Common myeloid progenitor, CD34-positive (primary cell): ENCODE measurements at regions not wholly inside any gene's neighbourhood (a gene's known extent, or its start where the extent isn't known, plus 50 kb on each side); places are given as distances from the start of the nearest gene placed in this dataset.

Experiments used
- CTCF ChIA-PET: fragments of 350-600 bp; sonication (Branson Sonifier 250); formaldehyde crosslinking; loops from one replicate; lab custom pipeline; 2021; ENCODE audit warnings: antibody characterized with exemption; lab: Charles Lee
- POLR2A ChIA-PET: fragments of 350-600 bp; sonication (Branson Sonifier 250); formaldehyde crosslinking; loops from one replicate; lab custom pipeline; 2021; ENCODE audit warnings: antibody characterized with exemption; lab: Charles Lee
- DNase-seq, 3 donors: peaks; one replicate each; pipeline versions ENCODE4 v3.0.0 to v3.0.0-alpha.2; 2013
- H3K27ac ChIP-seq, 2 experiments: 1 replicate in 1 of 2; 2 replicates in 1 of 2; pipeline ENCODE4 v1.7.0; 2013; ENCODE audit warnings: inconsistent platforms in 2 of 2, low read length in 2 of 2, mild to moderate bottlenecking in 2 of 2, low read depth in 1 of 2, moderate library complexity in 1 of 2; ENCODE audit not compliant: severe bottlenecking in 2 of 2, insufficient read depth in 1 of 2, poor library complexity in 1 of 2
- H3K27me3 ChIP-seq, 5 experiments: replicated peaks in 2 of 5; 1 replicate in 3 of 5; 2 replicates in 2 of 5; pipeline versions ENCODE4 v1.6.1 to v1.7.0; 2013; ENCODE audit warnings: low read length in 4 of 5, mild to moderate bottlenecking in 2 of 5, moderate library complexity in 2 of 5, inconsistent platforms in 1 of 5; ENCODE audit not compliant: insufficient read depth in 5 of 5, control insufficient read depth in 4 of 5
- H3K36me3 ChIP-seq, 4 experiments: 1 replicate in 2 of 4; 2 replicates in 2 of 4; pipeline versions ENCODE4 v1.6.1 to v1.7.0; 2013; ENCODE audit warnings: low read length in 3 of 4, control low read depth in 1 of 4, mild to moderate bottlenecking in 1 of 4; ENCODE audit not compliant: control insufficient read depth in 4 of 4, insufficient read depth in 4 of 4
- H3K4me1 ChIP-seq, 4 experiments: 1 replicate in 3 of 4; 2 replicates in 1 of 4; pipeline versions ENCODE4 v1.6.1 to v1.7.1; 2013; ENCODE audit warnings: low read length in 3 of 4, mild to moderate bottlenecking in 3 of 4, control low read depth in 1 of 4, inconsistent platforms in 1 of 4, moderate library complexity in 1 of 4; ENCODE audit not compliant: control insufficient read depth in 4 of 4, insufficient read depth in 4 of 4; ENCODE audit errors: control extremely low read depth in 1 of 4
- H3K4me3 ChIP-seq, 7 experiments: 1 replicate in 4 of 7; 2 replicates in 3 of 7; pipeline versions ENCODE4 v1.5.1 to v1.7.0; 2013; ENCODE audit warnings: mild to moderate bottlenecking in 7 of 7, low read length in 6 of 7, moderate library complexity in 6 of 7, inconsistent platforms in 2 of 7, low read depth in 2 of 7, control low read depth in 1 of 7; ENCODE audit not compliant: insufficient read depth in 4 of 7, control insufficient read depth in 1 of 7; ENCODE audit errors: extremely low read depth in 1 of 7
- H3K9me3 ChIP-seq, 5 experiments: 1 replicate in 4 of 5; 2 replicates in 1 of 5; pipeline versions ENCODE4 v1.6.1 to v1.7.1; 2013; ENCODE audit warnings: low read length in 4 of 5, mild to moderate bottlenecking in 2 of 5, inconsistent platforms in 1 of 5, low read depth in 1 of 5, moderate library complexity in 1 of 5; ENCODE audit not compliant: control insufficient read depth in 4 of 5, insufficient read depth in 2 of 5; ENCODE audit errors: control extremely low read depth in 1 of 5
- WGBS: methylation state at CpG from one replicate; pipeline ENCODE4 v1.1.5; 2013; ENCODE audit not compliant: insufficient coverage; 5-methylcytosine and 5-hydroxymethylcytosine counted together

DNA sequence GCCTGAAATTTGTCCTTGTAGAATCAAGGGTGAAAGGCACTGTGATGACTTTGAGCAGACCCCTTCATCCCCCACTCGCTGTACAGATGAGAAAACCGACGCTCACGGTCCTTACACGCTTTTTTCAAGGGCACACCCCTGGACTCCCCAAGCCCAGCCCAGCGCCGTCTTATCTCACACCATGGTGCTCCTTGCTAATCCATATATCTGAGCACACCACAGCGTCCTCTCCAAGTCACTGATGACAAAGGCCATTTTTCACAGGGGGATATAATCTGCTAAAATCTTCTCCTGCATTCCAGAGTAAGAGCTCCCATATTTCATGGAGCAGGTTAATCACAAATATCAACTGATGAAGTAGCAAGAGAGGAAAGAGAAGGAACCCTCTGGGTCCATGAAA is 486.3 kb downstream of the BCOR start:
- Histone ChIP-seq H3K27me3 (peaks cover 0 to 32% (median 0%) of the 10 kb centered on the region in 5 experiments), H3K27ac (no peak overlapping the region), H3K9me3 (peaks cover 0 to 2% (median 0%) of the 10 kb centered on the region in 5 experiments), H3K4me1 (peaks cover 0 to 14% (median 11%) of the 10 kb centered on the region in 4 experiments), H3K4me3 (no peak overlapping the region), H3K36me3 (no peaks in the 10 kb centered on the region)
- WGBS: 78% methylated on average over 8 of the region's 8 CpGs
- ChIA-PET CTCF (interaction anchor here (1.5 kb wide), 1 partner anchor 21 kb away, joined by 3 read pairs; no protein-coding TSS in a partner anchor), POLR2A (no interaction called here)
- no peak for DNase-seq

DNA sequence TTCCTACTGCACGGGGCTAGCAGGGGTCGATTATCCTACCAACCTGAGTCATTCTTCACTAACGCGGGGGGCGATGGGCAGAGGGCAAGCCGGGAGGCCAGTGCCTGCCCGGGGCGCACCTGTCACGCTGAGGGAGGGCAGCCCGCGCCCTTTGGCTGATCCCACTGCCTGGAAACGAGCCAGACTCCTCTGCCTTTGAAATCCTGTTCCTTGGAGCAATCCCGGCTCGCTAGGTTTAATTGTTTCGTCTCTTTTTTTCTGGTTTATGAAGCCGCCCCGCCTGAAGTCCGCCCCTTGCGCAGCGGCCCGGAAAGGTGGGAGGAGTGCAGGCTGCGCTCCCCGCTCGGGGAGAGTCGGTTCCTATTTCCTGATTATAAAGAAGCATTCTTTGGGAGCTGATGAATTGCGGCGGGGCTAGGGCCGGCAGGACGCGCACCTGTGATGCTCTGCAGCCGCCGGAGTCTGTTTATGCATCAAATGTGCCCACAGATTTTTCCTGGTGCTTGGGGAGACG is 484.2 kb downstream of the BCOR start:
- Histone ChIP-seq H3K27ac (no peak overlapping the region), H3K9me3 (no peaks in the 10 kb centered on the region), H3K4me1 (peaks cover 0 to 14% (median 11%) of the 10 kb centered on the region in 4 experiments), H3K4me3 (peak overlapping the region; percentile 18 to 73 (median 45)), H3K27me3 (peaks cover 0 to 32% (median 0%) of the 10 kb centered on the region in 5 experiments), H3K36me3 (no peaks in the 10 kb centered on the region)
- WGBS: 17% methylated on average over 27 of the region's 33 CpGs
- ChIA-PET POLR2A (no interaction called here), CTCF (interaction anchor here (1.2 kb wide), 1 partner anchor 10 kb away, joined by 3 read pairs; no protein-coding TSS in a partner anchor)
- peak in 1 of 3 donors; percentile 21 for DNase-seq

DNA sequence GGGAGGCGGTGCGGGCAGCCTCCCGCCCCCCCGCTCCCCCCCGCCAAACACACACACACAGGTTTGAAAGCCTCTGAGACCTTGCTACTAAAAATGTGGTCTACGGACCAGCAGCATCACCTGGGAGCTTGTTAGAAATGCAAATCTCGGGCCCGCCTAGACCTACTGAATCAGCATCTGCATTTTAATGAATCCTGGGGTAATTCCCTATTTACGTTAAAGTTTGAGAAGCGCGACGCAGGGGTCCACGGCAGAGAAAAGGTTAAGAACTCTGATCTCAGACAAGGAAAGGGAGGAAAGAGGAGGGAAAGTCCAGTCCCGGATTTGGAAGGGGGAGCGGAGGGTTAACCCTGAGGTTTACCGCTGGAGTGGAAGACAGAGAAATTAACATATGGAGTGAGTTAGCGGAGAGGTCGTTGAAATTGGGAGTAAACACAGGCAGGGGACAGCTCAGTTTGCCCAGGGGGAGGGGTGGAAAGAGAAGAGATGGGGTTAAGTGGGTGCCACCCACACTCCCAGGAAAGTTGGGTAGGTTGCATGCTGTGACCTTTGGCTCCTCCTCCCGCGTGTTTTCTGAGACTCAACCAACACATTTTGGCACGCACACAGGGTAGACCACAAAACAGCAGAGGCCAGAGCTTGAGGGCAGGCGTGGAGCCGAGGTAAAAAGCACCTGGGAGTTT is 483.6 kb downstream of the BCOR start:
- no peaks in the 10 kb centered on the region for H3K36me3 ChIP-seq
- peaks cover 0 to 32% (median 0%) of the 10 kb centered on the region in 5 experiments for H3K27me3 ChIP-seq
- DNase-seq: peak in 2 of 3 donors; percentile 50 to 52
- CTCF ChIA-PET: interaction anchor here (1.2 kb wide), 2 partner anchors 9 kb away, joined by 3 to 4 read pairs; no protein-coding TSS in a partner anchor
- 17% methylated on average over 18 of the region's 23 CpGs for WGBS
- peak overlapping the region in 6 of 7 experiments; percentile 40 to 73 (median 53) for H3K4me3 ChIP-seq
- H3K27ac ChIP-seq: no peak overlapping the region
- POLR2A ChIA-PET: no interaction called here
- peaks cover 0 to 16% (median 12%) of the 10 kb centered on the region in 4 experiments for H3K4me1 ChIP-seq
- H3K9me3 ChIP-seq: no peaks in the 10 kb centered on the region

DNA sequence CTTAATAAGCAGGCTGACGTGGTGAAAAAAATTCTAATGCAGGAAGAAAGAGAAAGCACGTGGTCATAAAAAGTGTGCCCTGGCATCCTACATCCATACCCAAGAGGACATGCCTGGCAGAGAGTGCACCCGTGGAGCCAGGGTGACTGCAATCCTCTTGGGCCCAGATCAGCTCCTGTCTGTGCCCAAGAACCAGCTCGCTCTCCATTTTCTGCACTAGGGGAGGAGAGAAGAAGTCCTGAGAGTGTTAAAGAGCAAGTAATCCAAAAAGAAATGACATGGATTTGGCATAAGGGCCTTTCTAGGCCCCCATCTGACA is 483.1 kb downstream of the BCOR start:
- Histone ChIP-seq H3K27ac (no peak overlapping the region), H3K4me1 (peaks cover 0 to 21% (median 12%) of the 10 kb centered on the region in 4 experiments), H3K36me3 (no peaks in the 10 kb centered on the region), H3K4me3 (no peak overlapping the region), H3K27me3 (peaks cover 0 to 32% (median 0%) of the 10 kb centered on the region in 5 experiments), H3K9me3 (no peaks in the 10 kb centered on the region)
- 50% methylated on average over 2 of the region's 4 CpGs for WGBS
- DNase-seq: no peak
- POLR2A ChIA-PET: no interaction called here
- CTCF ChIA-PET: interaction anchor here (1.2 kb wide), 1 partner anchor 9 kb away, joined by 4 read pairs; no protein-coding TSS in a partner anchor

DNA sequence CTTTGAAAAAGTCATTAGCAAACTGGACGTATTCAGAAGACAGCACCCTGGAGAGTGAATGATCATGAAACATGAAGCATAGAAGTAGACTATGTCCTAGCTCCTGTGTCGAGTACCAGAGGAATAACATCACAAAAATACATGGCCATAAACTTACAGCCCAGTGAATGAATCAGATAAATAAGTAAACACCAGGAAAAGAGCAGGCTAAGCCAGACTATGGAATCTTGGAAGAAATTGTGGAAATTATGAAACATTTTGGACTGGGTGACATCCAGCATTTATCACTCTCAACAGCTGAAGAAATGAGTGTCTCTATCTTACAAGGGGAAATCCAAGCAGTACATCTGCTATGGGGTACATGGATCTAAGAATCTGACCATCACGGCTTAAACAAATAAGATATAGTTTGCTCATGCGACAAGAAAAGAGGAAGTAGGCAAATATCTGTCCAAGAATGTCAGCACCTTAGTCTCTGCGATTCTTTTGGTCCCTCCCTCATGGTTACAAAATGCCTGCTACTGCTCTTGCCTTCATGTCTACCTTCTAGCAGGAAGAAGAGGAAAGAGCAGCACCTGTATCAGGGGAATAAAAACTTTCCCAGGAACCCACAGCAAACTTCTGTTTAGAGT is 481.5 kb downstream of the BCOR start:
- peaks cover 0 to 27% (median 0%) of the 10 kb centered on the region in 5 experiments for H3K27me3 ChIP-seq
- 80% methylated on average over 4 of the region's 5 CpGs for WGBS
- peak in 2 of 3 donors; percentile 36 to 50 for DNase-seq
- H3K27ac ChIP-seq: no peak overlapping the region
- POLR2A ChIA-PET: no interaction called here
- H3K36me3 ChIP-seq: no peaks in the 10 kb centered on the region
- H3K4me3 ChIP-seq: no peak overlapping the region
- peaks cover 0 to 24% (median 12%) of the 10 kb centered on the region in 4 experiments for H3K4me1 ChIP-seq
- H3K9me3 ChIP-seq: peaks cover 0 to 5% (median 0%) of the 10 kb centered on the region in 5 experiments
- CTCF ChIA-PET: interaction anchor here (0.5 to 0.6 kb wide), 2 partner anchors 10 to 621 kb away, joined by 3 read pairs; no protein-coding TSS in a partner anchor

DNA sequence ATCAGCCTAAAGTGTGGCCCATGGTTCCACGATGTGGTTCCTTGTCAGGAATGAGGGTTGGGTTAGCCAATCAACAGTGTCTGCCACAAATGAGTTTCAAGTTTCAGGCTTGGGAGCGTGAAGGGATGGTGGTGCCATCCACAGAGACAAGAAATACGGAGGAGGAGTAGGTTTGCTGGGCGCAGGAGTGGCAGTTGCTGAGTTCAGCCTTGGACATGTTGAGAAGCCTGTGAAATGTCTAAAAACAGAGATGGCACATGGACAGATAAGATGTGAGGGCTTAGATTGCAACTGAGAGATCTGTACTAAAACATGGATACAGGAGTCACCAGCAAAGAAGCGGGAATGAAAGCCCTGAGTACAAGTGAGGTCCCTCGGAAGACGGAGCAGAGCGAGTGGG is 481.0 kb downstream of the BCOR start:
- ChIA-PET CTCF (no interaction called here), POLR2A (no interaction called here)

More for the DNA sequence above, 481.0 kb downstream of the BCOR start:
- H3K27me3 ChIP-seq: peaks cover 0 to 21% (median 0%) of the 10 kb centered on the region in 5 experiments
- peaks cover 0 to 6% (median 0%) of the 10 kb centered on the region in 5 experiments for H3K9me3 ChIP-seq
- H3K36me3 ChIP-seq: no peaks in the 10 kb centered on the region
- H3K4me3 ChIP-seq: no peak overlapping the region
- DNase-seq: no peak
- H3K4me1 ChIP-seq: peaks cover 0 to 24% (median 12%) of the 10 kb centered on the region in 4 experiments
- WGBS: 89% methylated on average over 8 of the region's 8 CpGs
- H3K27ac ChIP-seq: no peak overlapping the region
